Thymus (tissue), 11 donors: ENCODE measurements at regions not wholly inside any gene's neighbourhood (a gene's known extent, or its start where the extent isn't known, plus 50 kb on each side); places are given as distances from the start of the nearest gene placed in this dataset.

ENCODE experiments used
- DNase-seq, 9 donors: peaks; one replicate each; pipeline ENCODE4 v3.0.0-alpha.2; 2013; ENCODE audit warnings: low spot score in 9 of 9, low read depth in 6 of 9, missing footprints in 1 of 9
- H3K27ac ChIP-seq, 2 donors: one replicate each; pipeline ENCODE4 v1.5.1; 2013; ENCODE audit warnings: control low read depth in 1 of 2, low read depth in 1 of 2, low read length in 1 of 2, mild to moderate bottlenecking in 1 of 2, moderate library complexity in 1 of 2
- H3K27me3 ChIP-seq, 2 donors: one replicate each; pipeline ENCODE4 v1.5.1; 2013; ENCODE audit warnings: low read length in 1 of 2; ENCODE audit not compliant: control insufficient read depth in 2 of 2, insufficient read depth in 1 of 2
- H3K36me3 ChIP-seq, 2 donors: one replicate each; pipeline ENCODE4 v1.5.1; 2013; ENCODE audit warnings: low read length in 1 of 2, mild to moderate bottlenecking in 1 of 2, moderate library complexity in 1 of 2; ENCODE audit not compliant: control insufficient read depth in 2 of 2, insufficient read depth in 2 of 2
- H3K4me1 ChIP-seq, 2 donors: one replicate each; pipeline ENCODE4 v1.5.1; 2013; ENCODE audit warnings: low read length in 2 of 2; ENCODE audit not compliant: control insufficient read depth in 2 of 2, insufficient read depth in 2 of 2
- H3K4me3 ChIP-seq, 2 donors: one replicate each; pipeline ENCODE4 v1.5.1; 2013; ENCODE audit warnings: low read length in 2 of 2, control low read depth in 1 of 2, mild to moderate bottlenecking in 1 of 2
- H3K9me3 ChIP-seq, 2 donors: one replicate each; pipeline ENCODE4 v1.5.1; 2013; ENCODE audit warnings: low read length in 1 of 2, mild to moderate bottlenecking in 1 of 2; ENCODE audit not compliant: control insufficient read depth in 2 of 2, insufficient read depth in 1 of 2
- WGBS: extraction: QIAGEN DNeasy Blood & Tissue Kit; methylation state at CpG from one replicate; pipeline ENCODE4 v1.1.7; 2013; 5-methylcytosine and 5-hydroxymethylcytosine counted together
- donor health status: healthy.

- no peak for DNase-seq
- no peak overlapping the region for H3K4me3 ChIP-seq
- H3K9me3 ChIP-seq: peaks cover 0 to 7% of the 10 kb centered on the region in 2 donors
- H3K27ac ChIP-seq: no peak overlapping the region
- H3K4me1 ChIP-seq: no peaks in the 10 kb centered on the region
- H3K36me3 ChIP-seq: no peaks in the 10 kb centered on the region
- H3K27me3 ChIP-seq: peaks cover 0 to 2% of the 10 kb centered on the region in 2 donors
- 84% methylated on average over 5 of the region's 5 CpGs for WGBS
Measured at GRCh38 chr3:127114337-127115070, 78.4 kb upstream of the PRR23E start.

GRCh38 chr3:127115691-127116351 lies 77.1 kb upstream of the PRR23E start:
- Histone ChIP-seq H3K27ac (no peak overlapping the region), H3K36me3 (no peaks in the 10 kb centered on the region), H3K9me3 (peaks cover 0 to 7% of the 10 kb centered on the region in 2 donors), H3K4me1 (no peaks in the 10 kb centered on the region), H3K4me3 (no peak overlapping the region), H3K27me3 (peaks cover 0 to 2% of the 10 kb centered on the region in 2 donors)
- no peak for DNase-seq
- WGBS: 94% methylated on average over 3 of the region's 3 CpGs

- Histone ChIP-seq H3K27ac (no peak overlapping the region), H3K4me1 (no peaks in the 10 kb centered on the region), H3K36me3 (no peaks in the 10 kb centered on the region), H3K9me3 (no peaks in the 10 kb centered on the region), H3K4me3 (no peak overlapping the region), H3K27me3 (peaks cover 0 to 2% of the 10 kb centered on the region in 2 donors)
- no peak for DNase-seq
- 95% methylated on average over 3 of the region's 3 CpGs for WGBS
Measured at GRCh38 chr3:127118366-127118765, 74.6 kb upstream of the PRR23E start.

GRCh38 chr3:127119693-127120464 lies 73.1 kb upstream of the PRR23E start:
- H3K36me3 ChIP-seq: no peaks in the 10 kb centered on the region
- no peak for DNase-seq
- peaks cover 0 to 2% of the 10 kb centered on the region in 2 donors for H3K27me3 ChIP-seq
- H3K4me3 ChIP-seq: no peak overlapping the region
- H3K27ac ChIP-seq: no peak overlapping the region
- WGBS: 88% methylated on average over 5 of the region's 5 CpGs
- H3K9me3 ChIP-seq: no peaks in the 10 kb centered on the region
- H3K4me1 ChIP-seq: no peaks in the 10 kb centered on the region

- Histone ChIP-seq H3K36me3 (no peaks in the 10 kb centered on the region), H3K4me3 (no peak overlapping the region), H3K9me3 (no peaks in the 10 kb centered on the region), H3K27ac (no peak overlapping the region), H3K4me1 (no peaks in the 10 kb centered on the region), H3K27me3 (peaks cover 0 to 2% of the 10 kb centered on the region in 2 donors)
- DNase-seq: no peak
- 95% methylated on average over 13 of the region's 13 CpGs for WGBS
Measured at GRCh38 chr3:127120851-127121647, 71.9 kb upstream of the PRR23E start.

GRCh38 chr3:127121885-127122284 lies 71.0 kb upstream of the PRR23E start:
- DNase-seq: no peak
- H3K27ac ChIP-seq: no peak overlapping the region
- no peaks in the 10 kb centered on the region for H3K9me3 ChIP-seq
- no peaks in the 10 kb centered on the region for H3K4me1 ChIP-seq
- no peaks in the 10 kb centered on the region for H3K36me3 ChIP-seq
- H3K4me3 ChIP-seq: no peak overlapping the region
- peaks cover 0 to 2% of the 10 kb centered on the region in 2 donors for H3K27me3 ChIP-seq
- WGBS: 67% methylated on average over 1 of the region's 1 CpG

- no peaks in the 10 kb centered on the region for H3K9me3 ChIP-seq
- WGBS: 94% methylated on average over 2 of the region's 2 CpGs
- H3K27ac ChIP-seq: no peak overlapping the region
- no peak for DNase-seq
- H3K4me1 ChIP-seq: no peaks in the 10 kb centered on the region
- H3K4me3 ChIP-seq: no peak overlapping the region
- H3K36me3 ChIP-seq: no peaks in the 10 kb centered on the region
- H3K27me3 ChIP-seq: no peaks in the 10 kb centered on the region
Measured at GRCh38 chr3:127123533-127123932, 69.4 kb upstream of the PRR23E start.

- H3K4me3 ChIP-seq: no peak overlapping the region
- DNase-seq: no peak
Measured at GRCh38 chr3:127124120-127124519, 68.8 kb upstream of the PRR23E start.

More at GRCh38 chr3:127124120-127124519, 68.8 kb upstream of the PRR23E start:
- no peak overlapping the region for H3K27ac ChIP-seq
- no peaks in the 10 kb centered on the region for H3K9me3 ChIP-seq
- no peaks in the 10 kb centered on the region for H3K4me1 ChIP-seq
- 63% methylated on average over 4 of the region's 4 CpGs for WGBS
- H3K36me3 ChIP-seq: no peaks in the 10 kb centered on the region
- H3K27me3 ChIP-seq: no peaks in the 10 kb centered on the region
